Activated CD4-positive, alpha-beta T cell treated with anti-CD3 and anti-CD28 coated beads for 48 hours (primary cell): ENCODE measurements at regions not wholly inside any gene's neighbourhood (a gene's known extent, or its start where the extent isn't known, plus 50 kb on each side); places are given as distances from the start of the nearest gene placed in this dataset.

ENCODE experiments used
- DNase-seq: peaks from one replicate; pipeline ENCODE4 v3.0.0-alpha.2; 2020

DNA sequence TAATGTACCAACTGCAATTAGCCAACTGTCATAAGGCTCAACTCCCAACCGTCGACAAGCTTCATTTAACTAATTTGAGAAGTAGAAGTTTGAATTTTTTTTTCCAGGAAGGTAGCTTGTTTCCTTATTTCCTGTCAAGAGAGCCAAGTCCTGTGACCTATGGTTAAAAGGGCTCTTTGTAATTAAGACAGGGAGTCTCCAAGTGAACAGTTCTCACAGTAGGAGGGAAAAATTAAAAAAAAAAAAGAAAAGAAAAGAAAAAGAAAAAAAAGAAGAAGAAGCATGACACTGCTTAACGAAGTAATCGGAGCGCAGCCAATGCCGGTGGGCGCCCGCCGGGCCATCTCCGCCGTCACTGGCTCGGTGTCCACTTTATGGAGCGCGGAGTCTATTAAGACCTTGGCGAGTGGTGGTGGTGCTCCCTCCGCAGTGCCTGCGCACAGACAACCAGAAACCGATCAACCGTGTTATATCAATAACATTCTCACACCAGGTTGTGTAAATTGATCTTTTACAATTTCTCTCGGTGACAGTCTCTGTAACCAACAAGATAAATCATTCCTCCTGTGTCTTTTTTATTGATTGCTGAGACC, 197.2 kb upstream of the POU3F3 start:
- DNase-seq = no peak

DNA sequence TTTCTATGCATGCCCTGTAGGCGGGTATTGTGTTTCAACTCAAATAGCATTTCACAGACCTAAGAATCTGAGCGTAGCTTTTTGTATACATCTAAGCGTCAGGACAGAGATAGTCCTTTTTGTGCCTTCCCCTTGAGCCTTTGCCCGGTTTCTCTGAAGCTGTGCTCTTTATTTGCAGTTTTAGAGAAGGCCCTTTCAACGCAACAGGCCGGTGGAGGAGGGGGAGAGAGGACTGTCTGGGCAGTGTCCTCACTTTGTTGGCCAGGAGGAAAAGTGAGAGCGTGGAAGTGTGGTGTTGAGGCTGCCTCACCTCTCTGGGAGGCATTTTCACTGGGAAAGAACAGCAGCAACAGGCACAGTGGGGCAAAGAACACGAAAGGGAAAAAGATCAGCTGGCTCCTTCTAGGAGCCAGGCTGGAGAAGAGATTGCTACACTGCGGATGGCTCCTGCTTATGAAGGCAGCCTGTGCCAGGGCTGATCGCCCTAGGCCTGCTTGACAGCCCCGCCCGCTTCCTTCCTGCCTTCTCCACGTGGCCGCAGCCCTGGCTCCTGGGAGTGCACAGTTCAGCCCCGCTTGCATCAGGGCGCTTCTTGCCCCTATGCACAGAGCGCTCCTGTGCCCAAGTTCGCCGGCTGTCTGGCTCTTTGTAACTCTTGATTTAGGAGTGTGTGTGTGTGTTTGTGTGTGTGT, 195.6 kb upstream of the POU3F3 start:
- peak; percentile 27 for DNase-seq

DNA sequence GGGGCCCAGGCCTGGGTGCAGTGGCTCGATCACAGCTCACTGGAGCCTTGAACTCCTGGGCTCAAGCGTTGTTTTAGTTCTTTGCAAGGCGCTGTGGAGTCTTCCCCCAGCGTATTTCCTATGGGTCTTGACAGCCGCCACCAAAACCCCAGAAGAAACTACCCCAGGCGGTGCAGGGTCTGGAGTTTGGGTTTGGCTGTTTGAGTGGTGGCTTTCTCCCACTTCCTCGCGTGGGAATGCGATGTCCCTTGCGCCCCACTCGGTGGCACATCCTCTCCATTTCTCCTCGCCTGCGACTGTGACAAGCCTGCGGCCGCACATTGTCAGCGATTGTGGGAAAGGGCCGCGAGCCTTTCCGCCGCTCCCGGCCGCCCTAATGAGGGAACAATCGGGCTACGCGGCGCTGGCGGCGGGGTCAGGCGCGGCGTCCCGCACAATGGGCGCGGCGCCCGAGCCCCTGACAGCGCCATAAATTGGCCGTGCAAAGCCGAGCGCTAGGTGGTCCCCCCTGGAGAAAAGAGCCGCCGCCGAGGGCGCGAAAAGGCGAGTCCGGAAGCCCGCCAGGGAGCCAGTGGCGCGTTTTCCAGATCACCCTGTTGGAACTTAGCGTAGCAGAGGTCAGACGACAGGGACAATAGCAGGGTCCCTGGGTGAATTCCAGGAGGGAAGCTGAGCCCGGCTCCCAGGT, 194.9 kb upstream of the POU3F3 start:
- DNase-seq = no peak

DNA sequence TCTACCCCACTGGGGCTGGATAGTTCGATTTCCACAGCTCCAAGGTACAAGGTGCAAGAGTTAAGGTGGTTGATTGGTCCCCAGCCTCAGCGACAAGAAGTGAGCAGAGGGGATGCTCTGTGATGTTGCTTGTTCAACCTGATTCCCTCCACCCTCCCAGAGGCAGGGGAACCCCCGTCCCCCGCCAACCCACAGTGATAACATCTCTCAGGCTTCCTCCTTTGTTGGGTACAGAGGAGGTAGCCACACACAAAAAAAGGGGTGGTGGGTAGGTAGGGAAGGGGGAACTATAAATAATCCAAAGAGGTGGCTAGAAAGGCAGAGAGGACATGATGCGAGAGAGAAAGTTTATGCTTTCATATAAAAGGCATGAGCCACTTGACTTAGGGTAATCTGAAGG, 192.9 kb upstream of the POU3F3 start:
- DNase-seq = no peak

DNA sequence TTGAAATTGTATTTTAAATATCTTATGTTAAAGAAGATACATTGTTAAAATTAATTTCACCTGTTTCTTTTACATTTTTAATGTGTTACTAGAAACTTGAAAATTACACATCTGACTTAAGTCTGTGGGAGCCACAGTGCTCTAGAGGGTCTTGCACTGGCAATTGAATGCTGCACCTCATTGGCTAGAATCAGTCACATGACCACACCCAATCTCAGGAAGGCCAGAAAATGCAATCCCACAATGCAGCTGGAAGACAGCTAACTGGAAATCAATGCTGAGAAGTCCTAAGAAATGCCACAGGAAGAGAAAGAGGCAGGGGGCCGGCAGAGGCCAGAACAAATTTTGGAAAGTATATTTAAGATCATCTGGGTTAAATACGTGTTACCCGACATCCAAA, 189.2 kb upstream of the POU3F3 start:
- DNase-seq = no peak

DNA sequence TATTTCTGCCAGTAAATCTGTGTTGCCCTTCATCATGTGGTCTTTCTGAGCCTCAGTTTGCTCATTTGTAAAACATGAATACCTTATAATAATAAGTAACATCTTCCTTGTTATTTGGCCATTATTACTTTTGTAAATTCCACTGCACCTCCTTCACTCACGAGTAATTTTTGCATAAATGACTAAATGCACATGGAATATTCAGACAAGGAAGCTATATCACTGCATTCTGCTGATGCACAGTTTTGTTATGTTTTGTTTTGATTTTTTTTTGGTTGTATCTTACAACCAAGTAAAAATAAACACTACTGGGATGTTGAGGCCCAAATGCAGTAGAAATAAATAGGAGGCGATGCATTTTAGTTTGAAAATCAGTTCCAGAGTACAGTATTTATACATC, 185.3 kb upstream of the POU3F3 start:
- DNase-seq = no peak

DNA sequence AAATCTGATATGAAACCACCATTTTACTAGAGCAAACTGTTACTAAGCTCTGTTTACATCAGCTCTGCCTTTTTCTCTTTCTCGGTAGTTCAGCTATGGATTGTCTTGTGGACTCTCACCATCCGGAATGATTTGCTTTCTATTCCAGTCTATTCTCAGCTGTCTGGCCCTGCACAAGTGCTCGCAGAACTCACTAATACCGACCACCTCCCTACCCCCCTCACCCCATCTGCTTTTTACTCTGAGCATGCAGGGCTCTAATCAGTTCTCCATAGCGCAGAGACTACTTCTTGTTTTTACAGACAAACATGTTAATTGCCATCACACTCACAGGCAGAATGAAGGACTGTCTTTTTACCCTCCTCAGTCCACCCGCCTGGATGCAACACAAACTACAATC, 180.7 kb upstream of the POU3F3 start:
- DNase-seq = no peak

DNA sequence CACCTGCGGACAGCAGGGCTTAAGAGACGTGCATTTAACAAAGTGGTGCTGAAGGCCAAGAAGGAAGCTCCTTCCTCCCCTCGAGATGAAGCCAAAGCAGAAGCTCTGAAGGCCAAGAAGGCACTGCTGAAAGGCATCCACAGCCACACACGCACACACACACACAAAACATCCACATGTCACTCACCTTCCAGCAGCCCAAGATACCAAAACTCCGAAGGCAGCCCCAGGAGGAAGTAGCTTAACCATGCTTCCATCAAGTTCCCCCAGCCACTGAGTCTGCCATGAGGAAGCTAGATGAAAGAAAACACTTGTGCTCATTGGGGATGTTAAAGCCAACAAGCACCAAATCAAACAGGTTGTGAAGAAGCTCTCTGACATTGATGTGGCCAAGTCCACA, 175.7 kb upstream of the POU3F3 start:
- no peak for DNase-seq

DNA sequence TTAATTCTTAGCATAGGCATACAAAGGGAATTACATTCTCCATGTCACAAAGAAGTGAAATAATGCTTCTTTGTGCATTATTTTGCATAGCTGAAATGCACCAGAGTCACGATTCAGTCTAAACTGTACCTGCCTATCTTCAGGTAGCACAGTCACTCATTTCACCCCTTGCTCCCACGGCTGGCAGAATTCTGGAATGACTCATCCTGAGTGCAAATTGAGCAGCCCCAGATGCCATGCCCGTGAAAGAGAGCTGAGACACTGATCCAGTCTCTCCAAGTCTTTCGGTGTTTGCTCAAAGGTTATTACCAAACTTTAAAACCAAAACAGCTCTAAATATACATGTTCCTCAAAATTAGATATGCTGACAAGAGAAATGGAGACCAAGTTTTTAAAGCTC, 168.3 kb upstream of the POU3F3 start:
- no peak for DNase-seq

DNA sequence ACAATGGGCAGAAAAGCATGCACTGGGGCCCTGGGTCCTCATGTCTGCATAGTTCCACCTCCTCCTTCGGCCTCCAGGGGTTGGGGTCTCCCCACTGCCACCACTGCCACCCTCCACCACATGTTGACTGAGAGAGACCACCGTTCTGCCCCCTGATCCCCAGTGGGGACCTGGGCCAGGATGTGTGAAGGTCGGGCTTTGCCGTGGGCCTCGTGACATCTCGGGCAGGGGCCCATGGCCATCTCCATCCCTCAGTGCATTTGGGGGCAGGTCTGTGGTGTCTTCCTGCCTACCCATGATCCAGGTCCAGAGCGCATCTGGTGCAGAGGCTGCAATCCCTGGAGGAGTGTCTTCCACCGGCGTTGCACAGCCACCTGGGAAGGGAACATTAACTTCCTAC, 166.8 kb upstream of the POU3F3 start:
- DNase-seq = no peak

DNA sequence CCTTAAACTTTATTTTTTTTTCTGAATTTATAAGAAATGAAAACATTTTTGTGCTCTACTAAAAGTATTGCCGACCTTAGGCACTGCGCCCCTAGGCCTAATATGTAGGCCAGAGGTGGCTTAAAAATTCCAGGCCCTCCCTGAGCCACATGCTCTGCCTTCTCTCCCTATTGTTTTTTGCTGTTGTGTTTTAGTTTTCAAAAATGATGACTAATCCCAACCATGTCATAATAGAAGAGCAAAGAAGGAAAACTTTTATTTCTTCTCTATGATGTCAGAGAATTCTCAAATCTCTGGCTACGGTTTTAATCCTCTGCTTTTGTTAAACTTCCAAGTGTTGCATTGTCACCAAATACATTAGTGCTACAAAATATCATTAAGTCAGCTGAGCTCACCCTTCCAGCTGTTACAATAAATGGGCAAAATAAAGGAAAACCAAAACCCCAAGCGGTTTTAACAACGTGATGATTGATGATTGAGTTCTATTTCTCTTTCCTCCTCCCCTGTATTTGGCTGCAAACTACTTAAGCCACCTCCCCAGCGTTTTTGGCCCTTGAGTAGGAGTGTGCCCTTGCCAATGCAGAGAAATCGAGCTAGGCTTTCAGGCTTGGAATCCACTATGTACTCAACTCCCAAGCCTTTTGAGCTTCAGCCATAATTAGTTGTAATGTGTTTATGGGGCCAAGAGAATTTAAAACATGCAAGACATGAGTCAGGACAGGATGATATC, 163.5 kb upstream of the POU3F3 start:
- DNase-seq = no peak

DNA sequence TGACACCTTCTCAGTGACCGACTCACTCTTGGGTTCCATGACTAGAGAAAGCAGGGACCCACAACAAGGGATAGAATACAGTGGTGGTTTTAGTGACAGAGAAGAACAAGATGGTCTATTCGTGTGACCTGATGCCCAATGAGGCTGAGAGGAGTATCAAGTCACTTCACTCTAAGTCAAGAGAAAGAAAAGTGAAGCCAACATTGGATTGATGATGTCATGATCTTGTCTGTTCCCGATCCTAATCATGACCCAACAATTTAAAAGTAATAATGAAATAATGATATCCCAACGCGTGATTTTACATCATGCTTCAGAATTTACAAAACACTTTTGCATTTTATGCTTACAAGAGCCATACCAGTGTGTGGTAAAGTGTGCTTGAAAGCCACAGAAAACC, 155.6 kb upstream of the POU3F3 start:
- no peak for DNase-seq

DNA sequence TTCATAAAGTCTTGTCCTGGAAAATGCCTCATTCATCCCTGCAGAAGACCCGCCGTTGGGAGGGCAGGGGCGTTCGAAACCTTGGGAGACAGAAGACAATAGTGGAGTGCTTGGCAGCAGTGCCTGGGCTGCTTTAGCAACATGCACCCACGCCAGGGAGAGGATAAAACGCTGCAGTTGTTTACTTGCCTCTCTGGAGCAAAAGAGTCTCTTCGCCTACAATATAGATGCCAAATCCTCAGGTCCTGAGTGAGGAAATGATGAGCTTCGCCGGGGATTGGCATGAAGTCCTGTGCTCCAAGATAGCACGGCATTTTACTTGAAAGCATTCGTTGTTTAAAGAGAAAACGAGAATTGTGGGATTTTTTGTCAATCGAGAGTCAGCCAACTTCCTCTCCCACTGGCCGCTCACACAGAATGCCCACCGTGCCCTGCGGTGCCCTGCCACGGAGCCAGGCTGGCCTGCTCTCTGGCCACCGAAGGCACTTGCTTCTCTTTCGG, 152.5 kb upstream of the POU3F3 start:
- no peak for DNase-seq

DNA sequence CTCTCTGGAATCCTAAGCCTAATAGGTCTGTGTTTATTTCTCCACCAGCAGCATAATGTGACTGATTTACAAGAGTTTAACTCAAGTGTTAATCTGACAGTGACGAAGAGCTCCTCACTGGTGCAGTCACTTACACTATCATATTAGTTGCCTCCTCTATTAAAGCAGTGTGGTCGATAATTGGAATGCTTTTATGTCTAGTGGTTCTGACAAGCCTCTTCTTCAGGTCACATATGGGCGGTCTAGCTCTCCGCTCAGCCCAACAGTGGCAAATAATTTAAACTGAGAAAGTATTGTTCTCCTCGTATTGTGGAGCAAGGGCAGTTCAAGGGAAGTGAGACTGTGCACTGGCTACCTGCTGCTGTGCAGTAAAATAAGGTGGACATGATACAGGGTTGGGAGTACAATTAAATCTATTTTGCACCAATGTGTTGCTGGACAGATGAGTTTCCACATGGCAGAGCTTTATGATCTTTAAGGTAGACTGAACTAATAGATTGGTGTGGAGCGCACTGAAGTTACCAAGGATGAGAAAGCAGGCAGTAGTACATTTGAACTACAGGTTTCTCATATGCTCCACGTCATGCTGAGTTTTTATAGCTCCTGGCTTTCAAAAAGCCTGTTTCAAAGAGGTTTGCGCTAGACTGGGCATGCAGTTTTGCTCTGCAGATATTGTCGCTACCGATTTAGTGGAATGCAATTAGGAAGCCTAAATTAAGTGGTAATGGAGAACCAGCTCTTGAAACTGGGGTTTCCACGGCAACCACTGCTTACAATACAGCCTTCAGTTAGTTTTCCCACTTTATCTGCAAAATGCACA, 151.7 kb upstream of the POU3F3 start:
- no peak for DNase-seq

DNA sequence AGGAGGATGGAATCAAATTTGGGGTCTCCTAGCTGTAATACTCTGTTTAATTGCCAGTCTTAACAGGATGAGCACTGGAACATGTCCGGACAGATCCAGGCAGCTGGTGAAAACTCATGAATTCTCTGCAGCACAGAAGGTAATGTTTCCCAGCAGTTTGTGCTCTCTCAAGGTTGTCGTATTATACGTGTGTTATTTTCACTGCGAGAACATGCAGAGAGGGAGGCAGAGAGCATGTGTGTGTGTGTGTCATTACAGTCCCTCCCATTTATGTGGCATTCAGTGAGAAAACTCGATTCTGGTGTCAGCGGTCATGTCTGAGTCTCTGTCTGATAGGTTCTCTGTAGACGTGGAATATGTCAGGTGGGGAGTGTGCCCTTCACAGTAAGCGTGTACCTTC, 150.2 kb upstream of the POU3F3 start:
- no peak for DNase-seq

DNA sequence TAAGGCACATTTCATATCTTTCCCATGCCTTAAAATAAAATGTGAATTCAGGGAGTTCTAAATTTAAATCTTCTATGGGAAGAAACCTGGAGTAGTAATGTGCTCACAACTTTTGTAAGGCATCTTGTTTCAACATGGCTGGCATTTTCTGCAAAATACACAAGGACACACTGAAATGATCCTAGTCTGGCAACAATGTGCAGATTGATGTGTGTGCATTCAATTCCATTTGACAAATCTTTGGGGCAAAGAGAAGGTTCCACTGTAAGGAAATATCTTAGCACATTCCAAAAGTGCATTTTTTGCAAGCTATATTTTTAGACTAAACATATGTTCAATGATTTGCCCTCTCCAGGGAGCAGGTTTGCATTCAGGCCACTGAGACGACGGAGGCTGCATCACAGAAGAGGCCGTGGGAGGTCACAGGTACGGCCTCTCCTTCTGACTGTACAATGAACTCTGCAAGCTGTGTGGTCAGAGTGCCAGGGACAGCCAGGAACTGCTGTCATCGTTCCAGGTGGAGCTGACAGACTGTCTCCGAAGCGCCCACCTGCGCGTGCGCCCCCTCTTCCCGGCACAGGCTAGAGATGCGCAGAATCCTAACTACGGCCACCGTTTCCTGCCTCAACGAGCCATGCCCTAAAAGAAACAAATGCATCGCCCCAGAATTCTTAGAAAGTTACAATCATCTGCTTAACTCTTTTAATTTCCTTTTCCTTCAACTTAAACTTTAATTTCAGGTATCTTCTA, 149.2 kb upstream of the POU3F3 start:
- no peak for DNase-seq

DNA sequence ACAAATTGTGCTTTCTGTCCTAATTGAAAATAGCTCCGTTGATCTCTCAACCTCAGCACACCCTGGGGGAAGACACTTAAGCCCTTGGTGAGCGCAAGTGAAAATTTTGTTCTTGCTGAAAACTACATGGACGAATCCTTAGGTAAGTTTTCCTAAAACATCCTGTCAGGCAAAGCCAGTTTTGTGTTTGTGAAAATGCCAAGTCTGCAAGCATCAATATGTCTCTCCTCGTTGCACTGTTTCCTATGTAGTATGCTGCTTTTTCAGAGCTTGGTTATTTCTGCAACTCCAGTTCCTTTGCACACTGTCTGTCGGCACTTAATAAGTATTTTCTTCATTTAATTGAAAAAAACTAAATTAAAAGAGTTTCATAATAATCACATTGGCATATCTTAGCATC, 146.9 kb upstream of the POU3F3 start:
- DNase-seq = no peak

DNA sequence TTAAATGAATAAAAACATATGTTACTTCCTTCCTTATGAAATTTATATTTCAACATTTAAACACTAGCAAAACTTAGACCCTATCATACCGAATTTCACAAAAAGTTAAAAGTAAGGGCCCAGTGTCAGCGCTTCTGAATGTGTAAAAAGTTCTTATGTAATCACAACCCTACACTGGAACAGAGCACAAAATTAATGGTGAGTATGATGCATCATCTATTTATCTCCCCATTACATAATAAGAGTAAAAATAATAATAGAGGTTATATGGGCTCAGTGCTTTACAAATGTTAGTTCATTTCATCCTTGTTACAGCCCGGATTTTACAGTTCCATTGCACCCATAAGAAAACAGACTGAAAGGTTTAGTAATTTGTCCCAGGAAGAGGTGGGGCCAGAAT, 144.9 kb upstream of the POU3F3 start:
- DNase-seq = no peak

DNA sequence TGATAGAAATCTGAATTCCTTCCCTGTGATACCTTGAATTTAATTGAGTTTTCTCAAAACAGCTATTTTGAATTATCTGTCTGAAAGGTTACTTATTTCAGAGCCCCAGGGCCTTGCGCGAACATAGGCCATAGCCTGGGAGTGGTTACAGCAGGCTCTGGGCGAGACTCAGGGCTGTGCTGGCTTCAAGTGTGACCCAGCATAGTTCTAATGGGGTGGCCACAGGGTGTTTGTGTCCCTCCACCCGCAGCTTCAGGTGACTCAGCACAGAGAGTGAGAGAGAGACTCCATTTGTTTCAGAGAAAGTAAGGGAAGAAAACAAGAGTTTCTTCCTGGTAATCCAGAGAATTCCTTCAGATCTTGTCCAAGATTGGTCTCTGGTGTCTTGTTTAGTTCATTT, 137.9 kb upstream of the POU3F3 start:
- DNase-seq = no peak

DNA sequence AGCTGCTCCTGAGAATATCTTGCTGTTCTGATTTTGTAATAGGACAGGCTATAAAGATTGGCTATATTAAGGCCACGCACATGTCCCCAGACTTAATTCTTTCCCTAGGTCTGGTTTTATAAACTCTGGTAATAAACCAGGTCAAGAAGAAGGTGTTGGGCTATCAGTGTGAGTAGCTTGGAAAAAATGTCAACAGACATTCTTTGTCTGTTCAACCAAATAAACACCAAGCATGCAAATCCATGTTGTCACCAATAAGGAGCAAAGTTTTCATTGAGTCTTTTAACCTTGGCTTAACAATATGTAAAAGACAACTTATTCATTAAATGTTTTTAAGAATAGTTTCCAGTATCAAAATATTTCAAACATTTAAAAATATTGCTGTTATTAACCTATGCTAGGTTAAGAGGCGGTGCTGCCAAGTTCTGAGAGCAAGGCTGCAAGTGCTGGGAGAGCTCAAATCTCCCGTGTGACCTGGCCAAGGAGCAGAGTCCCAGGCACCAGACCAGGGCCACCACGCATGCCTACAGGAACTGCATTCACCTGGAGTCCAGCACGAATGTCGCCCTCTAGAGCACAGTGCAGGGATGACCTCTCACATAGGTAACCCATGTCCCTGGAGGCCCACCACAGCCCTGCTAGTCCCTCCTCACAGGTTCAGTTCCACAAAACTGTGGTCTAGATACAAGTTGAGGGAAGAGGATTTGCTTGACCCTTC, 120.5 kb upstream of the POU3F3 start:
- DNase-seq = peak; percentile 61

DNA sequence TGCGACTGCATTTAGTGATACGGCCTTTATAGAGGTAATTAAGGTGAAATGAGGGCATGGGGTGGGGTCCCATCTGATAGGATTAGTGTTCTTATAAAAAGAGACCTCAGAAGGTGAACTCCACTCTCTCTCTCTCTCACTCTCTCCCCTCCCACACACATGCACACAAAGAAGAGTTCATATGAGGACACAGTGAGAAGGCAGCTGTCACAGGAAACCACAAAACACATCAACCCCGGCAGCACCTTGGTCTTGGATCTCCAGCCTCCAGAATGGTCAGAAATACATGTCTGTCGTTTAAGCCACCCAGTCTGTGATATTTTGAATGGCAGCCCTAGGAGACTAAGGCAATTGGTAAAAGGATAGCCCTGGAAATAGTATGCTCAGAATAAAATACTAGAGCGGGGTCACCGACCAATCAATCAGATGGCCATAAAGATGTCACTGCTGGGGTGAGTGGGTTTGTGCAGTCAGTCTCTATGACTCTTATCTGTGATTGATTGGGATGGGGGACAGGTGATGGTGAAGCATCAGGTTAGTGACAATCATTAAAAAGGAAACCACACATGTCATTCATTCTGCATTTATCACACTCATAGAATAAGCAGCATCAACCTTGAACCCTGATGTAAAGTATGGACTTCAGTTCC, 118.9 kb upstream of the POU3F3 start:
- peak; percentile 6 for DNase-seq
